PFSK-1 (cell line): ENCODE measurements at regions not wholly inside any gene's neighbourhood (a gene's known extent, or its start where the extent isn't known, plus 50 kb on each side); places are given as distances from the start of the nearest gene placed in this dataset.

ENCODE experiments used
- POLR2AphosphoS5 ChIP-seq: IDR thresholded peaks from 2 replicates; pipeline ENCODE4 v1.6.1; 2012; ENCODE audit warnings: low read depth, mild to moderate bottlenecking, control low read depth, low read length, moderate library complexity
- SIN3A ChIP-seq: IDR thresholded peaks from 2 replicates; pipeline ENCODE4 v1.6.1; 2012; ENCODE audit warnings: mild to moderate bottlenecking, low read length, moderate library complexity, borderline replicate concordance; ENCODE audit not compliant: insufficient read depth

DNA sequence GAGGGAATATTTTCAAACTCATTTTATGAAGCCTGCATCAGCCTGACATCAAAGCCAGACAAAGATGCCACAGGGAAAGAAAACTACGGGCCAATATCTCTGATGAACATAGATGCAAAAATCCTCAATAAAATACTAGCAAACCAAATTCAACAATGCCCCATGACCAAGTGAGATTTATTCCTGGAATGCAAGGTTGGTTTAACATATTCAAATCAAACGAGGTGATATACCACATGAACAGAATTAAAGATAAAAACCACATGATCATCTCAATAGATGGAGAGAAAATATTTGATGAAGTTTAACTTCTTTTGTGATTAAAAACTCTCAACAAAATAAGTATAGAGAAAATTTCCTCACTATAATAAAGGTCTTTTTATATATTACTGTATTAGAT is 792.0 kb upstream of the ZNF608 start:
- TF ChIP-seq POLR2AphosphoS5 (no peak), SIN3A (no peak)
